ENCODE measurements at regions not wholly inside any gene's neighbourhood (a gene's known extent, or its start where the extent isn't known, plus 50 kb on each side); places are given as distances from the start of the nearest gene placed in this dataset.

- 94% methylated on average over 1 of the region's 1 CpG; no CpG with 5 or more reads in 1 of the 2 experiments for WGBS, 2 experiments (ENCODE audit: extremely low coverage in 1 of 2, insufficient coverage in 1 of 2, insufficient read length in 1 of 2, insufficient replicate concordance in 2 of 2, low coverage in 1 of 2, low lambda C conversion rate in 2 of 2, missing lambda C conversion rate in 1 of 2)
- Histone ChIP-seq H2AK5ac (ENCODE audit: low read depth, low read length) (no peak overlapping the region), H3K23me2 (ENCODE audit: low read depth, low read length) (no peaks in the 10 kb centered on the region), H3K36me3 (ENCODE audit: control insufficient read depth in 2 of 4, insufficient read depth in 4 of 4, low read length in 3 of 4) (no peaks in the 10 kb centered on the region), H2AFZ (ENCODE audit: low read length) (no peak overlapping the region), H2BK20ac (ENCODE audit: low read length) (no peak overlapping the region), H3K14ac (ENCODE audit: insufficient read length) (no peak overlapping the region), H3K4me3 (ENCODE audit: extremely low read depth in 1 of 4, insufficient read depth in 2 of 4, low read depth in 3 of 4, low read length in 4 of 4) (no peak overlapping the region), H3K4ac (replicated peaks; ENCODE audit: insufficient read length, low read depth, low read length) (no peak overlapping the region), H3K4me2 (ENCODE audit: insufficient read depth in 1 of 2, low read depth in 2 of 2, low read length in 2 of 2) (no peak overlapping the region), H3K4me1 (replicated peaks in 1 of 4; ENCODE audit: control insufficient read depth in 3 of 4, insufficient read depth in 4 of 4, low read length in 3 of 4) (peaks cover 0 to 6% (median 0%) of the 10 kb centered on the region in 4 experiments; a peak in 2 of 7 replicates), H4K91ac (replicated peaks; ENCODE audit: insufficient read length, low read length) (no peak overlapping the region), H3K18ac (ENCODE audit: extremely low read depth, low read length) (no peak overlapping the region), H3K27ac (ENCODE audit: low read depth, low read length) (no peak overlapping the region), H3K56ac (replicated peaks; ENCODE audit: insufficient read length, low read depth, low read length) (no peak overlapping the region), H3K27me3 (replicated peaks in 1 of 4; ENCODE audit: control insufficient read depth in 3 of 4, extremely low read depth in 1 of 4, insufficient read depth in 3 of 4, low read length in 3 of 4) (no peaks in the 10 kb centered on the region), H2BK12ac (ENCODE audit: low read depth, low read length) (no peak overlapping the region), H4K8ac (ENCODE audit: extremely low read depth, insufficient read depth, low read length) (no peak overlapping the region), H3K23ac (ENCODE audit: insufficient read length) (no peak overlapping the region), H4K5ac (ENCODE audit: insufficient read length, low read depth, low read length) (no peak overlapping the region), H2BK120ac (replicated peaks; ENCODE audit: low read depth, low read length) (no peak overlapping the region), H4K20me1 (replicated peaks in 1 of 2; ENCODE audit: control insufficient read depth in 1 of 2, insufficient read depth in 2 of 2, low read length in 2 of 2) (no peaks in the 10 kb centered on the region), H2BK15ac (ENCODE audit: low read length) (no peak overlapping the region), H3K79me2 (ENCODE audit: control insufficient read depth in 1 of 2, insufficient read depth in 2 of 2, low read length in 2 of 2) (no peaks in the 10 kb centered on the region), H2BK5ac (ENCODE audit: low read depth, low read length) (no peak overlapping the region), H3K9me3 (ENCODE audit: insufficient read depth in 2 of 2, low read depth in 1 of 2, low read length in 1 of 2) (no peaks in the 10 kb centered on the region), H3K9ac (replicated peaks in 1 of 4; ENCODE audit: extremely low read depth in 1 of 4, low read depth in 3 of 4, low read length in 3 of 4) (no peak overlapping the region), H3K79me1 (ENCODE audit: low read depth, low read length) (no peaks in the 10 kb centered on the region)
- ChIA-PET CTCF (ENCODE audit: partially characterized antibody) (no interaction called here), POLR2A (ENCODE audit: partially characterized antibody) (no interaction called here)
- DNase-seq (ENCODE audit: low read depth in 1 of 2, low spot score in 2 of 2) (no peak), FAIRE-seq (no peak)
- TF ChIP-seq ASH2L (IDR thresholded peaks at IDR 0.05; ENCODE audit: low read length) (no peak), CHD2 (IDR thresholded peaks at IDR 0.05; ENCODE audit: low read length) (no peak), TEAD4 (IDR thresholded peaks at IDR 0.05; ENCODE audit: low read depth, low read length) (no peak), SP1 (IDR thresholded peaks at IDR 0.05; ENCODE audit: low read depth, low read length) (no peak), EGR1 (IDR thresholded peaks at IDR 0.05; ENCODE audit: borderline replicate concordance, low read depth, low read length) (no peak), SRF (IDR thresholded peaks at IDR 0.05; ENCODE audit: low read depth, low read length) (no peak), E2F6 (IDR thresholded peaks at IDR 0.05) (no peak)
Observed at GRCh38 chr5:130712324-130712723, 452.7 kb downstream of the HINT1 start.

Data from H1 (cell line).